Activated T-helper 1 cell treated with anti-CD3 and anti-CD28 coated beads, Interleukin-12 subunit alpha, Interleukin-12 subunit beta, Interleukin-2, Interleukin-4 antibody, amounts not matched to agents 30 ng/mL and 10 ng/mL and 1 ng/mL, durations not matched to agents 14 hours and 24 hours and 36 hours (primary cell): ENCODE measurements at regions not wholly inside any gene's neighbourhood (a gene's known extent, or its start where the extent isn't known, plus 50 kb on each side); places are given as distances from the start of the nearest gene placed in this dataset.
"Not testable (repeated sequence)": the region's sequence is repeated elsewhere in the genome, so short reads cannot be mapped to it uniquely, and the experiment has no call there.

Experiments
- DNase-seq: peaks from one replicate; pipeline ENCODE4 v3.0.0; 2021; ENCODE audit warnings: low spot score
- H3K27ac Mint-ChIP-seq: one replicate; pipeline ENCODE4 v1.8.0; 2021; ENCODE audit warnings: mild to moderate bottlenecking, mixed read lengths
- H3K27me3 Mint-ChIP-seq: one replicate; pipeline ENCODE4 v1.8.0; 2022; ENCODE audit warnings: mild to moderate bottlenecking, moderate library complexity, mixed read lengths; ENCODE audit not compliant: insufficient read depth
- H3K36me3 Mint-ChIP-seq: one replicate; pipeline ENCODE4 v1.8.0; 2021; ENCODE audit warnings: low read depth, mixed read lengths
- H3K4me1 Mint-ChIP-seq: one replicate; pipeline ENCODE4 v1.8.0; 2021; ENCODE audit warnings: low read depth, mixed read lengths
- H3K4me3 Mint-ChIP-seq: one replicate; pipeline ENCODE4 v1.8.0; 2021; ENCODE audit warnings: mild to moderate bottlenecking, moderate library complexity, mixed read lengths
- H3K9me3 Mint-ChIP-seq: one replicate; pipeline ENCODE4 v1.8.0; 2021; ENCODE audit warnings: mixed read lengths
- intact Hi-C: fragments of 100-400 bp; cut with micrococcal nuclease; formaldehyde crosslinking; loops from one replicate; pipeline ENCODE4 v1.15.1; 2024

- no peaks in the 10 kb centered on the region for H3K36me3 Mint-ChIP-seq
- H3K4me1 Mint-ChIP-seq: no peaks in the 10 kb centered on the region
- H3K27me3 Mint-ChIP-seq: no peaks in the 10 kb centered on the region
- no peak overlapping the region for H3K4me3 Mint-ChIP-seq
- no peaks in the 10 kb centered on the region for H3K9me3 Mint-ChIP-seq
- H3K27ac Mint-ChIP-seq: no peak overlapping the region
- DNase-seq: no peak
- intact Hi-C loops: no loop called here
Observed at GRCh38 chr4:179007755-179008154, 1565.5 kb upstream of the AGA start.

- DNase-seq: no peak
- Mint-ChIP-seq H3K27me3 (no peaks in the 10 kb centered on the region), H3K36me3 (no peaks in the 10 kb centered on the region), H3K4me3 (no peak overlapping the region), H3K27ac (no peak overlapping the region), H3K4me1 (no peaks in the 10 kb centered on the region), H3K9me3 (peaks cover 35% of the 10 kb centered on the region)
- intact Hi-C loops: no loop called here
Observed at GRCh38 chr4:179017581-179017980, 1575.3 kb upstream of the AGA start.

GRCh38 chr4:179027569-179027968 is 1585.3 kb upstream of the AGA start:
- intact Hi-C loops: no loop called here
- no peak overlapping the region for H3K27ac Mint-ChIP-seq
- H3K4me3 Mint-ChIP-seq: no peak overlapping the region
- no peak for DNase-seq
- H3K9me3 Mint-ChIP-seq: peaks cover 20% of the 10 kb centered on the region
- H3K27me3 Mint-ChIP-seq: no peaks in the 10 kb centered on the region
- H3K36me3 Mint-ChIP-seq: no peaks in the 10 kb centered on the region
- H3K4me1 Mint-ChIP-seq: no peaks in the 10 kb centered on the region

- H3K27me3 Mint-ChIP-seq: no peaks in the 10 kb centered on the region
- H3K4me3 Mint-ChIP-seq: no peak overlapping the region
- no peaks in the 10 kb centered on the region for H3K36me3 Mint-ChIP-seq
- H3K9me3 Mint-ChIP-seq: peaks cover 23% of the 10 kb centered on the region
- no peak overlapping the region for H3K27ac Mint-ChIP-seq
- DNase-seq: no peak
- intact Hi-C loops: no loop called here
- no peaks in the 10 kb centered on the region for H3K4me1 Mint-ChIP-seq
Observed at GRCh38 chr4:179028321-179028720, 1586.1 kb upstream of the AGA start.

GRCh38 chr4:179029683-179030082 is 1587.4 kb upstream of the AGA start:
- H3K27me3 Mint-ChIP-seq: no peaks in the 10 kb centered on the region

GRCh38 chr4:179040259-179040658 is 1598.0 kb upstream of the AGA start:
- no peaks in the 10 kb centered on the region for H3K36me3 Mint-ChIP-seq
- H3K4me3 Mint-ChIP-seq: no peak overlapping the region
- H3K9me3 Mint-ChIP-seq: no peaks in the 10 kb centered on the region
- intact Hi-C loops: no loop called here
- H3K27ac Mint-ChIP-seq: no peak overlapping the region
- DNase-seq: no peak
- no peaks in the 10 kb centered on the region for H3K27me3 Mint-ChIP-seq
- no peaks in the 10 kb centered on the region for H3K4me1 Mint-ChIP-seq

More at GRCh38 chr4:179029683-179030082, 1587.4 kb upstream of the AGA start:
- intact Hi-C loops: no loop called here
- no peaks in the 10 kb centered on the region for H3K4me1 Mint-ChIP-seq
- H3K9me3 Mint-ChIP-seq: peaks cover 23% of the 10 kb centered on the region
- DNase-seq: no peak
- H3K36me3 Mint-ChIP-seq: no peaks in the 10 kb centered on the region
- no peak overlapping the region for H3K4me3 Mint-ChIP-seq
- no peak overlapping the region for H3K27ac Mint-ChIP-seq

GRCh38 chr4:179048839-179049453 is 1606.7 kb upstream of the AGA start:
- peaks cover 6% of the 10 kb centered on the region for H3K9me3 Mint-ChIP-seq
- no peaks in the 10 kb centered on the region for H3K36me3 Mint-ChIP-seq
- DNase-seq: no peak
- no peak overlapping the region for H3K27ac Mint-ChIP-seq
- no peaks in the 10 kb centered on the region for H3K27me3 Mint-ChIP-seq
- H3K4me1 Mint-ChIP-seq: no peaks in the 10 kb centered on the region
- intact Hi-C loops: no loop called here
- H3K4me3 Mint-ChIP-seq: no peak overlapping the region

GRCh38 chr4:179051206-179051605 is 1609.0 kb upstream of the AGA start:
- H3K4me1 Mint-ChIP-seq: no peaks in the 10 kb centered on the region
- H3K9me3 Mint-ChIP-seq: peaks cover 6% of the 10 kb centered on the region
- no peak for DNase-seq
- intact Hi-C loops: no loop called here
- H3K4me3 Mint-ChIP-seq: no peak overlapping the region
- no peaks in the 10 kb centered on the region for H3K27me3 Mint-ChIP-seq
- H3K27ac Mint-ChIP-seq: no peak overlapping the region
- H3K36me3 Mint-ChIP-seq: no peaks in the 10 kb centered on the region

- H3K27ac Mint-ChIP-seq: no peak overlapping the region
- no peak for DNase-seq
- no peak overlapping the region for H3K4me3 Mint-ChIP-seq
- intact Hi-C loops: no loop called here
- H3K27me3 Mint-ChIP-seq: no peaks in the 10 kb centered on the region
- no peaks in the 10 kb centered on the region for H3K36me3 Mint-ChIP-seq
- peaks cover 8% of the 10 kb centered on the region for H3K9me3 Mint-ChIP-seq
- H3K4me1 Mint-ChIP-seq: no peaks in the 10 kb centered on the region
Observed at GRCh38 chr4:179059396-179059795, 1617.2 kb upstream of the AGA start.

GRCh38 chr4:179066254-179066653 is 1624.0 kb upstream of the AGA start:
- H3K27ac Mint-ChIP-seq, H3K4me1 Mint-ChIP-seq, H3K27me3 Mint-ChIP-seq, H3K4me3 Mint-ChIP-seq, intact Hi-C loops, DNase-seq, H3K9me3 Mint-ChIP-seq, H3K36me3 Mint-ChIP-seq: not testable (repeated sequence)

GRCh38 chr4:179071131-179071530 is 1628.9 kb upstream of the AGA start:
- no peak overlapping the region for H3K27ac Mint-ChIP-seq
- H3K9me3 Mint-ChIP-seq: peaks cover 7% of the 10 kb centered on the region
- no peak for DNase-seq
- no peaks in the 10 kb centered on the region for H3K27me3 Mint-ChIP-seq
- H3K4me1 Mint-ChIP-seq: no peaks in the 10 kb centered on the region
- H3K36me3 Mint-ChIP-seq: no peaks in the 10 kb centered on the region
- H3K4me3 Mint-ChIP-seq: no peak overlapping the region
- intact Hi-C loops: no loop called here

GRCh38 chr4:179076865-179077264 is 1634.6 kb upstream of the AGA start:
- H3K36me3 Mint-ChIP-seq: no peaks in the 10 kb centered on the region
- H3K27ac Mint-ChIP-seq: no peak overlapping the region
- H3K4me1 Mint-ChIP-seq: no peaks in the 10 kb centered on the region
- intact Hi-C loops: no loop called here
- H3K9me3 Mint-ChIP-seq: peaks cover 7% of the 10 kb centered on the region
- H3K27me3 Mint-ChIP-seq: no peaks in the 10 kb centered on the region
- no peak overlapping the region for H3K4me3 Mint-ChIP-seq
- no peak for DNase-seq

- intact Hi-C loops: no loop called here
- no peaks in the 10 kb centered on the region for H3K27me3 Mint-ChIP-seq
Observed at GRCh38 chr4:179095585-179096221, 1653.5 kb upstream of the AGA start.

GRCh38 chr4:179097741-179098140 is 1655.5 kb upstream of the AGA start:
- Mint-ChIP-seq H3K4me1 (no peaks in the 10 kb centered on the region), H3K9me3 (peaks cover 6% of the 10 kb centered on the region), H3K4me3 (no peak overlapping the region), H3K36me3 (no peaks in the 10 kb centered on the region), H3K27me3 (no peaks in the 10 kb centered on the region), H3K27ac (no peak overlapping the region)
- DNase-seq: no peak
- intact Hi-C loops: no loop called here

More at GRCh38 chr4:179095585-179096221, 1653.5 kb upstream of the AGA start:
- DNase-seq: no peak
- H3K4me1 Mint-ChIP-seq: no peaks in the 10 kb centered on the region
- H3K27ac Mint-ChIP-seq: no peak overlapping the region
- H3K4me3 Mint-ChIP-seq: no peak overlapping the region
- H3K36me3 Mint-ChIP-seq: no peaks in the 10 kb centered on the region
- peaks cover 14% of the 10 kb centered on the region for H3K9me3 Mint-ChIP-seq
